ENCODE measurements at regions not wholly inside any gene's neighbourhood (a gene's known extent, or its start where the extent isn't known, plus 50 kb on each side); places are given as distances from the start of the nearest gene placed in this dataset.

GRCh38 chr13:92951273-92951890, 275.2 kb upstream of the GPC6 start:
- no peaks in the 10 kb centered on the region for H3K9me3 ChIP-seq
- H3K27me3 ChIP-seq, result no peaks in the 10 kb centered on the region
- TF ChIP-seq EP300 (IDR thresholded peaks at IDR 0.05), result no peak
- TF ChIP-seq CTCF (IDR thresholded peaks at IDR 0.05), result no peak
- TF ChIP-seq POLR2A (IDR thresholded peaks at IDR 0.05), result no peak
- TF ChIP-seq POLR2AphosphoS5 (IDR thresholded peaks at IDR 0.05), result no peak
- WGBS, 5 donors, result 68 to 80% (median 71%) methylated on average over 7 of the region's 7 CpGs
- H3K27ac ChIP-seq, result no peak overlapping the region
- intact Hi-C loops (cut with DNase I; ENCODE audit: low total_unique reads), result no loop called here
- DNase-seq, result no peak
- H3K4me3 ChIP-seq, result no peak overlapping the region
- H3K4me1 ChIP-seq, result no peaks in the 10 kb centered on the region
- no peaks in the 10 kb centered on the region for H3K36me3 ChIP-seq

GRCh38 chr13:92952161-92952560, 274.4 kb upstream of the GPC6 start:
- Histone ChIP-seq H3K9me3 (no peaks in the 10 kb centered on the region), H3K27ac (no peak overlapping the region), H3K27me3 (no peaks in the 10 kb centered on the region), H3K36me3 (no peaks in the 10 kb centered on the region), H3K4me1 (no peaks in the 10 kb centered on the region), H3K4me3 (no peak overlapping the region)
- TF ChIP-seq CTCF (IDR thresholded peaks at IDR 0.05), result no peak
- TF ChIP-seq EP300 (IDR thresholded peaks at IDR 0.05), result no peak
- TF ChIP-seq POLR2A (IDR thresholded peaks at IDR 0.05), result no peak
- no peak for TF ChIP-seq POLR2AphosphoS5 (IDR thresholded peaks at IDR 0.05)
- intact Hi-C loops (cut with DNase I; ENCODE audit: low total_unique reads), result no loop called here
- WGBS, 5 donors, result 59 to 70% (median 67%) methylated on average over 4 of the region's 4 CpGs
- no peak for DNase-seq

- TF ChIP-seq EP300 (IDR thresholded peaks at IDR 0.05) (no peak), POLR2AphosphoS5 (IDR thresholded peaks at IDR 0.05) (no peak), CTCF (IDR thresholded peaks at IDR 0.05) (no peak)
- intact Hi-C loops (cut with DNase I; ENCODE audit: low total_unique reads), result no loop called here
- H3K4me1 ChIP-seq, result no peaks in the 10 kb centered on the region
- H3K27ac ChIP-seq, result no peak overlapping the region
- no peaks in the 10 kb centered on the region for H3K36me3 ChIP-seq
- no peaks in the 10 kb centered on the region for H3K27me3 ChIP-seq
- H3K4me3 ChIP-seq, result no peak overlapping the region
- no peak for DNase-seq
- H3K9me3 ChIP-seq, result peaks cover 0 to 11% (median under 1%) of the 10 kb centered on the region in 4 donors
- 74 to 87% (median 76%) methylated on average over 5 of the region's 5 CpGs for WGBS, 5 donors
Observed at GRCh38 chr13:92954746-92955145, 271.9 kb upstream of the GPC6 start.

- no peaks in the 10 kb centered on the region for H3K4me1 ChIP-seq
- H3K4me3 ChIP-seq, result no peak overlapping the region
- TF ChIP-seq POLR2AphosphoS5 (IDR thresholded peaks at IDR 0.05), result no peak
- TF ChIP-seq CTCF (IDR thresholded peaks at IDR 0.05), result no peak
- TF ChIP-seq EP300 (IDR thresholded peaks at IDR 0.05), result no peak
- TF ChIP-seq POLR2A (IDR thresholded peaks at IDR 0.05), result no peak
- intact Hi-C loops (cut with DNase I; ENCODE audit: low total_unique reads), result no loop called here
- no peaks in the 10 kb centered on the region for H3K27me3 ChIP-seq
- H3K9me3 ChIP-seq, result peaks cover 0 to 27% (median 13%) of the 10 kb centered on the region in 4 donors
- no peaks in the 10 kb centered on the region for H3K36me3 ChIP-seq
- WGBS, 5 donors, result 87 to 91% (median 89%) methylated on average over 8 of the region's 8 CpGs
- no peak for DNase-seq
- H3K27ac ChIP-seq, result no peak overlapping the region
Observed at GRCh38 chr13:92959790-92960189, 266.8 kb upstream of the GPC6 start.

Measured in stomach (tissue), 8 donors.